GM19328 (cell line): ENCODE measurements at regions not wholly inside any gene's neighbourhood (a gene's known extent, or its start where the extent isn't known, plus 50 kb on each side); places are given as distances from the start of the nearest gene placed in this dataset.

Source experiments
- ATAC-seq: cut with Tn5 transposase; IDR thresholded peaks from one replicate; pipeline ENCODE4 v1.9.1; 2021; ENCODE audit warnings: mild to moderate bottlenecking, moderate library complexity; ENCODE audit not compliant: unreplicated experiment

- ATAC-seq, result no peak
Observed at GRCh38 chr10:78688901-78689583, 379.7 kb upstream of the ZMIZ1 start.

- ATAC-seq, result no peak
Observed at GRCh38 chr10:78689584-78689935, 379.2 kb upstream of the ZMIZ1 start.

- ATAC-seq, result no peak
Observed at GRCh38 chr10:78690354-78691111, 378.2 kb upstream of the ZMIZ1 start.

- no peak for ATAC-seq
Observed at GRCh38 chr10:78691301-78692030, 377.3 kb upstream of the ZMIZ1 start.

- ATAC-seq, result no peak
Observed at GRCh38 chr10:78692071-78692470, 376.7 kb upstream of the ZMIZ1 start.

DNA sequence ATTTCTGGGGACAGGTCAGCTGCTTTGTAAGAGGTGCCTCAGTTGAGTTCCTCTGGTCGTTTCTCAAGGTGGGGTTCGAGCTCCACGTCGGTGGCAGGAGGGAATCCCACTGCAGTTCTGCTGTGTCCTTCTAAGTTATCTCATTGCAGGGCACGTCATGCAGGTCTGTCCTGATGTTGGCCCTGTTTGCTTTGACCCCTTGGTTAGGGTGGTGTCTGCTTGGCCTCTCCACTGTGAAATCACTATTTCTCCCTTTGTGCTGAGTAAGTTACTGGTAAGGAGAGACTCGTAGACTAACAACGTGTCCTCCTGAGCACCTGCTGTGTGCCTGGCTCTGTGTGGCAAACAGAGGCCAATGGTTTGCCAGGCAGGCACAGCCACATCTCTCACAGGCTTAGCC is 372.9 kb upstream of the ZMIZ1 start:
- ATAC-seq, result no peak

GRCh38 chr10:78696791-78697395 is 371.9 kb upstream of the ZMIZ1 start:
- ATAC-seq, result no peak

- no peak for ATAC-seq
Observed at GRCh38 chr10:78699971-78700370, 368.8 kb upstream of the ZMIZ1 start.

- ATAC-seq, result no peak
Observed at GRCh38 chr10:78700413-78700812, 368.4 kb upstream of the ZMIZ1 start.

DNA sequence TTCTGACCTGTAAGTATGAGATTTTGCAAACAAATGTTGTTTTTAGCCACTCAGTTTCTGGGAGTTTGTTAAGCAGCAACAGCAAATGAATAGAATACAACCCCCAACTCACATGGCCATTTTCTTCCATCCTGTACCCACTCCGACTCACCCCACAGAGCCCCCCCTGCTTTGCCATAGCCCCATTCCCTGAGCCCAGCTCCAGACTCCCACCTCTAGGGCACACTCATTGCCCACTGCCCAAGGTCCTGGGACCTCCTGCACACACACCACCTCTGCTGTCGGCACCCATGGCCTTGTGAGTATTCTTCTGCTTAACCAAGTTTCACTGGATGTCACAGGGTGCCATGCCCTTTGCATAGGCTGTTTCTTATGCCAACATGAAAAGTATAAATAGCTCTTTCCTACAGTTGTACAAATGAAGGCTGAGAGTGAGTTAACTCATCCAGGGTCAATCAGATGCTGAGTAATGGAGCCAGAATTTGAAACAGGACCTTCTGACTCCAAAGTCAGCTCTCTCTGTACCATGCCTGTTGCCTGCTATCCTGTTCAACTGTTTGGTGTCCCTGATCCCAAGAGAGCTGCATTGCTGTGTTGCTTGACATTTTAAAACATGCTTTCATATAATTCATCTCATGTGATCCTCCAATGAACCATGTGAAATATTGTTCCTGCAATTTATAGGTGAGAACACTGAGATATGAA is 367.8 kb upstream of the ZMIZ1 start:
- ATAC-seq, result no peak

- no peak for ATAC-seq
Observed at GRCh38 chr10:78702186-78702585, 366.6 kb upstream of the ZMIZ1 start.

GRCh38 chr10:78702876-78703275 is 365.9 kb upstream of the ZMIZ1 start:
- no peak for ATAC-seq

GRCh38 chr10:78703593-78703992 is 365.2 kb upstream of the ZMIZ1 start:
- ATAC-seq, result no peak

DNA sequence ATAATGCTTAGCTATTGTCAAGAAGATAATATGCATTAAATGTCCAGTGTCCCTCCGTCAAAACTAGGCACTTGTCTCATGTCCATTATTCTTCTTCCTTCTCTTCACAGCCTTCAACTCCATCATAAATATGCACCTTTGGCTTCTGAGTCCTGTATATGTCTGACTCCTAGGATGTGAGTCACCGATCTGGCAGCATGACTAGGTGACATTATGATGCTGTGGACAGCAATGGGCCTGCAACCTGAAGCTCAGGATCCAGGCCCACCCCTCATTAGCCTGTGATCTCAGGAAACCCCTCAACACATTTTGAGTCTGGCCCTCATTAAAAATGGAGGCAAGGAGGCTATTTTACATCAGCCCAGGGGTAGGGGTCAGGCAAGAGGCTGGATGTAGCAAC is 362.5 kb upstream of the ZMIZ1 start:
- ATAC-seq, result no peak

- ATAC-seq, result no peak
Observed at GRCh38 chr10:78706726-78707540, 361.8 kb upstream of the ZMIZ1 start.

- ATAC-seq, result no peak
Observed at GRCh38 chr10:78707745-78708144, 361.0 kb upstream of the ZMIZ1 start.

- ATAC-seq, result no peak
Observed at GRCh38 chr10:78712147-78712546, 356.6 kb upstream of the ZMIZ1 start.

DNA sequence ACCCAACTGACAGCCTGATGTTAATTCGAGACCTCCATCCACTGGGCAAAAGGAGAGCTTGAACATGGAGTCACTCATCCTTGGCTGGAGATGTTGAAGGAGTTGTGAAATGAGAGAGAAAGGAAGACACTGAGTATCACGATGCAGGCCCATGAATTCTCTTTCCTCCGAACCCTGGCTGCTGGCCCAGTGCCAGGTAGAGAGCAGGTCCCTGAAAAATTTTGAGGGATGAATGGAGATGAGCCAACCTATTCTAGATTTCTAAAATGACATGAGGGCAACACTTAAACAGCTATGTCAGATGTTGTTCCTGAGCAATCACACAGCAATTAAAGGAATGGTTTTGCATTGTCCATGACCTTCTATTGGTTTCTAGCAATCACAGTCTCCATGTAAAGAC is 355.1 kb upstream of the ZMIZ1 start:
- no peak for ATAC-seq

DNA sequence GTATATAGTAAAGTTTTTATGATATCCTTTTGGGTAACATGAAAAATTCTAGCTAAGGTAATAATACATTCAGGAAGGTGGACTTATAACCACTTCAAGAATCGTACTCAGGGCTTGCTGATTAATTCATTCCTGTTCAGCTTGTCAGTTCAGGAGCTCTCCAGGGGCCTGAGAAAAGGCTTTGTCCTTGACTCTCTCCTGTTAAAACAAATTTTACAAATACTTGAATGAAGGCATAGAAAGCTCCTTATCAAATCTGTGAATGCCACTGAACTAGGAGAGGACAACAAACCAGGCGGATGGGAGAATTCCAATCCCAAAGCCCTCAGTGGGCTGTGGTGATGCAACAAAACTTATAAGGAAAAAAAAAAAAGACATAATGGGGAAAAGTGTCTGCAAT is 354.5 kb upstream of the ZMIZ1 start:
- no peak for ATAC-seq

DNA sequence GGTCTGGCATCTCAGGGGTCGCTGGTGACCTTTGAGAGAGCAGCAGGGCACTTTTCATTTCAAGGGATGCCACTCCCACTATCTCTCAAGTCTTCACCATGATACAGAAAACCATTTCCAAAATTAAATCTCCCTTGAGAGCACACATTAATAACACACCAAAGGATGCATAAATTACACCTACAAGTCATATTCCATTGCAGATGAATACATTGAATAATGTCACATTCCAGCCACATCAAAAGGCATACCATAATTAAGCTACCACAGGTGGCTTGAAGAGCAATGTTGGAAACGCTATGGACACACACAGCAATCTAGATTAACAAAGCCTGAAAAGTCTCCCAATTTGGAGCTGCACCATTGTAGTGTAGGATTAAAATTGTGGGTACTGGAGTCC is 353.3 kb upstream of the ZMIZ1 start:
- no peak for ATAC-seq
